ENCODE measurements at regions not wholly inside any gene's neighbourhood (a gene's known extent, or its start where the extent isn't known, plus 50 kb on each side); places are given as distances from the start of the nearest gene placed in this dataset.

- H3K27me3 ChIP-seq (ENCODE audit: control insufficient read depth, insufficient read depth, low read length), result peaks cover 68% of the 10 kb centered on the region
- peaks cover 11% of the 10 kb centered on the region for H3K4me1 ChIP-seq (ENCODE audit: control insufficient read depth, insufficient read depth, low read length)
- no peak overlapping the region for H3K4me3 ChIP-seq (ENCODE audit: low read depth, low read length)
- H3K36me3 ChIP-seq (ENCODE audit: control insufficient read depth, insufficient read depth, low read length), result no peaks in the 10 kb centered on the region
- no peak overlapping the region for H3K9ac ChIP-seq (ENCODE audit: low read depth, low read length)
- H3K9me3 ChIP-seq (ENCODE audit: control insufficient read depth, insufficient read depth, low read length), result no peaks in the 10 kb centered on the region
These were observed 69.8 kb upstream of the FOXP4 start for GRCh38 chr6:41476401-41476800.

DNA sequence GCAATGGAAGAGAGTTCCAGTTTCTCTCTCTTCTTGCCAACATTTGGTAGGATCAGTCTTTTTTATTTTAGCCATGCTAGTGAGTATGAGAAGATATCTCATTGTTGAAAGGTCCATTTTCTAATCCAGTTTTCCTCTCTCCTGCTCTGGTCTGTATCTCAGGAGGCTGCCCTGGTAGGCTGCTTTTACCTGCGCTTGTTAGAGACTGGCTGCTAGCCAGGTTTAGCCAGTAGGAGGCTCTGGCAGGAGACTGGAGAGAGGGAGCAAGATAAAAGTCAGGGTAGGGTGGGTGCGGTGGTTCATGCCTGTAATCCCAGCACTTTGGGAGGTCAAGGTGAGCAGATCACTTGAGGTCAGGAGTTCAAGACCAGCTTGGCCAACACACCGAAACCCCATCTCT lies 68.6 kb upstream of the FOXP4 start:
- peaks cover under 1% of the 10 kb centered on the region for H3K4me1 ChIP-seq (ENCODE audit: control insufficient read depth, insufficient read depth, low read length)
- H3K27me3 ChIP-seq (ENCODE audit: control insufficient read depth, insufficient read depth, low read length), result peaks cover 56% of the 10 kb centered on the region
- no peaks in the 10 kb centered on the region for H3K9me3 ChIP-seq (ENCODE audit: control insufficient read depth, insufficient read depth, low read length)
- no peaks in the 10 kb centered on the region for H3K36me3 ChIP-seq (ENCODE audit: control insufficient read depth, insufficient read depth, low read length)
- no peak overlapping the region for H3K4me3 ChIP-seq (ENCODE audit: low read depth, low read length)
- no peak overlapping the region for H3K9ac ChIP-seq (ENCODE audit: low read depth, low read length)

- H3K9me3 ChIP-seq (ENCODE audit: control insufficient read depth, insufficient read depth, low read length), result no peaks in the 10 kb centered on the region
- no peaks in the 10 kb centered on the region for H3K36me3 ChIP-seq (ENCODE audit: control insufficient read depth, insufficient read depth, low read length)
- H3K4me3 ChIP-seq (ENCODE audit: low read depth, low read length), result no peak overlapping the region
- peaks cover 17% of the 10 kb centered on the region for H3K27me3 ChIP-seq (ENCODE audit: control insufficient read depth, insufficient read depth, low read length)
- H3K4me1 ChIP-seq (ENCODE audit: control insufficient read depth, insufficient read depth, low read length), result peaks cover 11% of the 10 kb centered on the region
- H3K9ac ChIP-seq (ENCODE audit: low read depth, low read length), result no peak overlapping the region
These were observed 62.2 kb upstream of the FOXP4 start for GRCh38 chr6:41483943-41484342.

GRCh38 chr6:41487860-41488432 lies 58.2 kb upstream of the FOXP4 start:
- H3K27me3 ChIP-seq (ENCODE audit: control insufficient read depth, insufficient read depth, low read length), result peaks cover 46% of the 10 kb centered on the region

GRCh38 chr6:41488433-41489119 lies 57.6 kb upstream of the FOXP4 start:
- Histone ChIP-seq H3K4me3 (ENCODE audit: low read depth, low read length) (no peak overlapping the region), H3K4me1 (ENCODE audit: control insufficient read depth, insufficient read depth, low read length) (peaks cover 25% of the 10 kb centered on the region), H3K9ac (ENCODE audit: low read depth, low read length) (no peak overlapping the region), H3K36me3 (ENCODE audit: control insufficient read depth, insufficient read depth, low read length) (no peaks in the 10 kb centered on the region), H3K27me3 (ENCODE audit: control insufficient read depth, insufficient read depth, low read length) (peaks cover 52% of the 10 kb centered on the region), H3K9me3 (ENCODE audit: control insufficient read depth, insufficient read depth, low read length) (no peaks in the 10 kb centered on the region)

More at GRCh38 chr6:41487860-41488432, 58.2 kb upstream of the FOXP4 start:
- Histone ChIP-seq H3K4me1 (ENCODE audit: control insufficient read depth, insufficient read depth, low read length) (peaks cover 25% of the 10 kb centered on the region), H3K36me3 (ENCODE audit: control insufficient read depth, insufficient read depth, low read length) (no peaks in the 10 kb centered on the region), H3K9ac (ENCODE audit: low read depth, low read length) (no peak overlapping the region), H3K4me3 (ENCODE audit: low read depth, low read length) (no peak overlapping the region), H3K9me3 (ENCODE audit: control insufficient read depth, insufficient read depth, low read length) (no peaks in the 10 kb centered on the region)

GRCh38 chr6:41489120-41489851 lies 56.9 kb upstream of the FOXP4 start:
- Histone ChIP-seq H3K4me3 (ENCODE audit: low read depth, low read length) (no peak overlapping the region), H3K27me3 (ENCODE audit: control insufficient read depth, insufficient read depth, low read length) (peaks cover 60% of the 10 kb centered on the region), H3K9ac (ENCODE audit: low read depth, low read length) (no peak overlapping the region), H3K36me3 (ENCODE audit: control insufficient read depth, insufficient read depth, low read length) (no peaks in the 10 kb centered on the region), H3K9me3 (ENCODE audit: control insufficient read depth, insufficient read depth, low read length) (no peaks in the 10 kb centered on the region), H3K4me1 (ENCODE audit: control insufficient read depth, insufficient read depth, low read length) (peaks cover 30% of the 10 kb centered on the region)

GRCh38 chr6:41492261-41492891 lies 53.8 kb upstream of the FOXP4 start:
- Histone ChIP-seq H3K9ac (ENCODE audit: low read depth, low read length) (no peak overlapping the region), H3K36me3 (ENCODE audit: control insufficient read depth, insufficient read depth, low read length) (no peaks in the 10 kb centered on the region), H3K27me3 (ENCODE audit: control insufficient read depth, insufficient read depth, low read length) (peaks cover 70% of the 10 kb centered on the region), H3K4me3 (ENCODE audit: low read depth, low read length) (no peak overlapping the region), H3K4me1 (ENCODE audit: control insufficient read depth, insufficient read depth, low read length) (peaks cover 35% of the 10 kb centered on the region), H3K9me3 (ENCODE audit: control insufficient read depth, insufficient read depth, low read length) (no peaks in the 10 kb centered on the region)

DNA sequence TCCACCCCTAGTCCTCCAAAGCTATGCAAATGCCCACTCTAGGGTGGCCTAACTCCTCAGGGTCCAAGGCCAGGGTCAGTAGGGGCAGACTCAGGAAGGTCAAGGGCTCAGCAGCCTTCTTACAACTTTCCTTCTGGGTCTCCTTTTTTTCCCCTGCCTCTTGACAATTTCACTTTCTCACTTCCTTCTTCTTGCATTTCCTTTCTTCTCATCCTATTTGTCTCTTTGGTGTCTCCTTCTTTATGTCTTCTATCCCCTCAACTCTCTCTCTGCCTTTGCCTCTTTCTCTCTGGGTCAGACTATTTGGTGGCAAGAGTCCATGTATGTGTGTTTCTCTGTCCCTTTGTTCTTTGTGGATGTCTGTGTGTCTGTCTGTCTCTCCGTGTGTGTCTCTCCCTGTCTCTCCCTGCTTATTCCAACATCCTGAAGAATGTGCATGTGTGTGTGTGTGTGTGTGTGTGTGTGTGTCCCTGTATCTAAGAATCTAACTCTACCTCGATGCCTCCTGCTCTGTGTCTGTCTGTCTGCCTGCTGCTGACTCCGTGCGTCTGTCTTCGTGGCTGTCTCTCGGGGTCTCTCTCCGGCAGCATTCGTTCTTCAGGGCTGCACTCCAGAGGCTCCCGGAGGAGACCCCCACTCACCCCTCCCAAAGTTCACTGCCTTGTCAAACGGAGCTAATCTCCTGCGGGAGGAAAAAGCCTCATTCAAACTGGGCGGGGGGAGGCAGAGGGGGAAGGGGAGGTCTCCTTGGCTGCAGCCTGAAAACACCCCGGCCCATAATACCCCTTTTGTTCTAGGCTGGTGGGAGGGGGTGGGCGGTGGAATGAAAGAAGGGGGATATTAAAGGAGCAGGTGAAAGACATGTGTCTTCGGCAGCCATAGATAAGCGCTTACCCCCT lies 51.7 kb upstream of the FOXP4 start:
- no peaks in the 10 kb centered on the region for H3K9me3 ChIP-seq (ENCODE audit: control insufficient read depth, insufficient read depth, low read length)
- H3K9ac ChIP-seq (ENCODE audit: low read depth, low read length), result no peak overlapping the region
- H3K4me1 ChIP-seq (ENCODE audit: control insufficient read depth, insufficient read depth, low read length), result peaks cover 21% of the 10 kb centered on the region
- no peaks in the 10 kb centered on the region for H3K36me3 ChIP-seq (ENCODE audit: control insufficient read depth, insufficient read depth, low read length)
- H3K4me3 ChIP-seq (ENCODE audit: low read depth, low read length), result no peak overlapping the region
- H3K27me3 ChIP-seq (ENCODE audit: control insufficient read depth, insufficient read depth, low read length), result peaks cover 84% of the 10 kb centered on the region

Measured in iPS-15b (cell line).